Hepatocyte (in vitro differentiated cells): ENCODE measurements at regions not wholly inside any gene's neighbourhood (a gene's known extent, or its start where the extent isn't known, plus 50 kb on each side); places are given as distances from the start of the nearest gene placed in this dataset.

Experiments used
- EZH2 ChIP-seq: fragments of 200-600 bp; sonication (generic); IDR thresholded peaks from 2 replicates; pipeline ENCODE4 v1.6.1; 2016; ENCODE audit warnings: antibody characterized with exemption, mild to moderate bottlenecking, borderline replicate concordance
- EZH2phosphoT487 ChIP-seq: fragments of 200-600 bp; sonication (generic); IDR thresholded peaks from one replicate; pipeline ENCODE4 v1.6.1; 2018; ENCODE audit warnings: antibody characterized with exemption, mild to moderate bottlenecking, low read depth, moderate library complexity; ENCODE audit not compliant: unreplicated experiment, severe bottlenecking
- TF ChIP-seq, protein P1 (sequence below): fragments of 200-600 bp; sonication (generic); IDR thresholded peaks from 2 replicates; pipeline ENCODE4 v1.5.1; 2016; ENCODE audit warnings: antibody characterized with exemption, mild to moderate bottlenecking; ENCODE audit not compliant: poor library complexity

DNA sequence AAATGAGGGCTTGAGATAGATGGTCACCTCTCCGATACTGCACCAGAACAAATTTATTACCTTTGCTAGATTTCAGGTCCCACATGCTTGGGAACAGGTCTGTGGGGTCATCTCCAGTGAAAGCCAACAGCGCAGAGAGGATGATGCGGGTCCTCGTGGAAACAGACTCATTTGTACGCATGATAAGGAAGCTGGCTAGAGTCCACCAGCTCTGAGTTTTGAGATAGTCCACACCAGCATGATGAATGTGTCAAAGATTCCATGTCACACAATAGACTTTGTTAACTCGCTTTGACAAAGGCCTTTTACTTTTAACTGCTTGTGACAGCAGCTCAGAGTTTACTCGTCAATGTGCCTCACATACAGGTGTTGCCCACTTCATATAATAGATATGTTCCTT lies 105.4 kb upstream of the TBCA start:
- TF ChIP-seq, protein P1, sequence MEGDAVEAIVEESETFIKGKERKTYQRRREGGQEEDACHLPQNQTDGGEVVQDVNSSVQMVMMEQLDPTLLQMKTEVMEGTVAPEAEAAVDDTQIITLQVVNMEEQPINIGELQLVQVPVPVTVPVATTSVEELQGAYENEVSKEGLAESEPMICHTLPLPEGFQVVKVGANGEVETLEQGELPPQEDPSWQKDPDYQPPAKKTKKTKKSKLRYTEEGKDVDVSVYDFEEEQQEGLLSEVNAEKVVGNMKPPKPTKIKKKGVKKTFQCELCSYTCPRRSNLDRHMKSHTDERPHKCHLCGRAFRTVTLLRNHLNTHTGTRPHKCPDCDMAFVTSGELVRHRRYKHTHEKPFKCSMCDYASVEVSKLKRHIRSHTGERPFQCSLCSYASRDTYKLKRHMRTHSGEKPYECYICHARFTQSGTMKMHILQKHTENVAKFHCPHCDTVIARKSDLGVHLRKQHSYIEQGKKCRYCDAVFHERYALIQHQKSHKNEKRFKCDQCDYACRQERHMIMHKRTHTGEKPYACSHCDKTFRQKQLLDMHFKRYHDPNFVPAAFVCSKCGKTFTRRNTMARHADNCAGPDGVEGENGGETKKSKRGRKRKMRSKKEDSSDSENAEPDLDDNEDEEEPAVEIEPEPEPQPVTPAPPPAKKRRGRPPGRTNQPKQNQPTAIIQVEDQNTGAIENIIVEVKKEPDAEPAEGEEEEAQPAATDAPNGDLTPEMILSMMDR = no peak
- no peak for TF ChIP-seq EZH2
- no peak for TF ChIP-seq EZH2phosphoT487
